ENCODE measurements at regions not wholly inside any gene's neighbourhood (a gene's known extent, or its start where the extent isn't known, plus 50 kb on each side); places are given as distances from the start of the nearest gene placed in this dataset.

DNA sequence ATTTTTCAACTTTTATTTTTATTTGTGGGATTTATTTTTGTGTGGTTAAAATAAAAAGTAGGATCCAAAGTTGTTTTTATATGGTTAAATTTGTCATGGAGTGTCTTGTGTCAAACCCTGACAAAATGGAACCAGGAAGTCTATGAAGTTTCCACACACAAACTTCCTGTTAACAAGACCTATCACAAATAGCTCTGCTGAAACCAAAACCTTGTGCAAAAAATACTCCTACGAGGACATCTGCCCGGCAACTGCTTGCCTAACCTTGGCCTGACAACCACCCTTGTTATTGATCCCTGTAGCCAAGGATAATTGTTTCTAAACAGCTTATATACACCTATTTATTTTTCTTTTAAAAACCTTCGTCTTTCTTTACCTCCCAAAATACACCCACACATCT, 389.6 kb downstream of the TRIB2 start:
- Mint-ChIP-seq H3K4me1 (ENCODE audit: low read depth in 2 of 2) (no peaks in the 10 kb centered on the region), H3K27me3 (peaks cover 20 to 21% of the 10 kb centered on the region in 2 donors), H3K27ac (no peak overlapping the region), H3K9me3 (no peaks in the 10 kb centered on the region), H3K36me3 (ENCODE audit: insufficient read depth) (no peaks in the 10 kb centered on the region), H3K4me3 (no peak overlapping the region)
- no peak for ATAC-seq (replicated peaks)
- DNase-seq: no peak

DNA sequence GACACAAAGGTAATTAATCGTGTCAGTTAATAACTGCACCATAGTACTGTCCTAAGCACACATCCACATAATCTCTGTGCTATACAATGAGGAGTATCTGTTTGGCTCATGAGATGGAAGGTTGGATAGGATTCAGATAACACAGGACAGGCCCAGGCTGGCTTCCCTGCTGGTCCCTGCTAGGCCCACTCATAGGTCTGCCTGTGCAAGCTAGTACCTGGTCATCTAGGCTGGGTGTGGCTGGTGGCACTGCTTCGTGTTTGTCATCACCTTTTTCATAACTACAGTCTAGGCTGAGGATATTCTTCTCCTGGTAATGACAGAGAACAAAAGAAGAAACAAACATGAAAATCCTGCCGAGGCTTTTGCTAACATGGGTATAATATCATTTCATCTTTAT, 392.8 kb downstream of the TRIB2 start:
- no peak for DNase-seq
- H3K4me1 Mint-ChIP-seq (ENCODE audit: low read depth in 2 of 2): no peaks in the 10 kb centered on the region
- H3K27me3 Mint-ChIP-seq: peaks cover 13 to 26% of the 10 kb centered on the region in 2 donors
- no peak for ATAC-seq (replicated peaks)
- H3K9me3 Mint-ChIP-seq: no peaks in the 10 kb centered on the region
- no peak overlapping the region for H3K27ac Mint-ChIP-seq
- no peaks in the 10 kb centered on the region for H3K36me3 Mint-ChIP-seq (ENCODE audit: insufficient read depth)
- no peak overlapping the region for H3K4me3 Mint-ChIP-seq

DNA sequence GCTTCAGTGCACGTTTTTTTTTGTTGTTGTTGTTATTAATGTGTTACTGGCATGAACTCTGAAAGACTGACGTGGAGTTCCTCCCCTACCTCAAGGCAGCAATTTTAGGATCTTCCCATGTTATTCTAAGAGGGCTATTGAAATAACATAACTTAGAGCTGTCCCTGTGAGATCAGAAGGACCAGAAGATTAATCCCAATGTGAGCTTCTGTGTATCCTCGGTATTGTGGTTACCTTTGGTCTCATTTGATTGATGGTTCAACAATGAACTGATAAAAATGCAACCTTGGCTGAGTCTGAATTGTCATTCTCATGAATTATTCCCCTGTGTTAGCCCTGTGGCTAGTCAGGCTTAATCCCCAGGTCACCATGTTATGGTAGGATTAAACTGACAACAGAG, 394.1 kb downstream of the TRIB2 start:
- no peak for DNase-seq
- no peak overlapping the region for H3K27ac Mint-ChIP-seq

DNA sequence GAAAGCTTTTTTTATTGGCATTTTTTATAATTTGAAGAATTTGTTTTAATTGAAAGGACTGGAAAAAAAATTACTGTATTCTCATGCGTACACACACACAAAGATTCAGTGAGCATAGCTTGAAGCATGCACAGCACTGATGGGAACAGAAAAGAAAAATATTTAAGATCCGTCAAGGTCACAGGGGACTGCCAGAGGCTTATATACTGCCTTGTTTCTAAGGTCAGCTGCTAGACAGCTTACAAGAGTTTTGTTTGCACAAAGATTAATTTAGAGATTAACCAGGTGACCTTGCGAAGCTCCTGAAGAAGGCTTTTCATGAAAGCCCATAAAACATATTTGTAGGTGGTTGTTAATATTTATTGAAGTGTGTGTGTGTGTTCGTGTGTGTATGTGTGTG, 396.3 kb downstream of the TRIB2 start:
- Mint-ChIP-seq H3K4me1 (ENCODE audit: low read depth in 2 of 2) (no peaks in the 10 kb centered on the region), H3K4me3 (no peak overlapping the region), H3K27me3 (peaks cover 18 to 30% of the 10 kb centered on the region in 2 donors), H3K36me3 (ENCODE audit: insufficient read depth) (no peaks in the 10 kb centered on the region), H3K9me3 (no peaks in the 10 kb centered on the region), H3K27ac (no peak overlapping the region)
- DNase-seq: no peak
- no peak for ATAC-seq (replicated peaks)

More for the DNA sequence above, 394.1 kb downstream of the TRIB2 start:
- Mint-ChIP-seq H3K27me3 (peaks cover 18 to 32% of the 10 kb centered on the region in 2 donors), H3K9me3 (no peaks in the 10 kb centered on the region), H3K4me1 (ENCODE audit: low read depth in 2 of 2) (no peaks in the 10 kb centered on the region), H3K4me3 (no peak overlapping the region), H3K36me3 (ENCODE audit: insufficient read depth) (no peaks in the 10 kb centered on the region)
- ATAC-seq (replicated peaks): no peak

DNA sequence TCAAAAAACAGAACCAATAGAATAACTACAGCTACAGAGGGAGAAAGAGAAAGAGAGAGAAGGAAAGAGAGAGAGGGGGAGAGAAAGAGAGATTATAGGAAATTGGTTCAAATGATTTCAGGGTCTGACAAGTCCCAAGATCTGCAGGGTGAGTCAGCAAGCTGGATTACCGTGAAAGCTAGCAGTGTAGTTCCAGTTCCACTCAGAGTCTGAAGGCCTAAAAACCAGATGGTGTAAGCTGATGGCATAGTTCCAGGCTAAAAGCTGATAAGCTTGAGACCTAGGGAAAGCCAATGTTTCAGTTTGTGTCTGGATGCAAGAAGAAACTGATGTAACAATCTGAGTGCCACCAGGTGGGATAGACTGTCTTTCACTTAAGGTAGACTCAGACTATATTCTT, 397.7 kb downstream of the TRIB2 start:
- Mint-ChIP-seq H3K4me1 (ENCODE audit: low read depth in 2 of 2) (no peaks in the 10 kb centered on the region), H3K27ac (no peak overlapping the region), H3K4me3 (no peak overlapping the region), H3K36me3 (ENCODE audit: insufficient read depth) (no peaks in the 10 kb centered on the region), H3K27me3 (peaks cover 13 to 25% of the 10 kb centered on the region in 2 donors), H3K9me3 (no peaks in the 10 kb centered on the region)
- DNase-seq (no peak), ATAC-seq (replicated peaks) (no peak)

DNA sequence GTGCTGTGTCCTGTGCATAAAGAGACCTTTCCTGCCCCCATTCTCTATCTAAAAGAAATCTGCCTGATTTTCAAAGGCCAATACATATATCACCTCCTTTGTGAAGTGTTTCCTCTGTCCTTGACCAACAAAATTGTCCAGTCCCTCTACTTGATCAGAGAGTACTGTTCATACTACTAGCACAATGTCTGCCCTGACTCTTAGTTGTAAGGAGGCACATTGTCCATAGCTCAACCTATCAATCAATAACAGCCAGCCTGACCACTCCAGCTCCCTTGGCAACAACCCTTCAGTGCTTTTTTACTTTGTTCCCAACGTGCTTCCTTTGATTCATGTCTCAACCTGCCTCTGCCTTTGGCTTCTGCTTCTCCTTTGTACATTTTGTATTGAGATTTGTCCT, 398.9 kb downstream of the TRIB2 start:
- H3K36me3 Mint-ChIP-seq (ENCODE audit: insufficient read depth): no peaks in the 10 kb centered on the region
- no peak for ATAC-seq (replicated peaks)
- no peak overlapping the region for H3K4me3 Mint-ChIP-seq
- no peak overlapping the region for H3K27ac Mint-ChIP-seq
- H3K27me3 Mint-ChIP-seq: peaks cover 13 to 25% of the 10 kb centered on the region in 2 donors
- H3K9me3 Mint-ChIP-seq: no peaks in the 10 kb centered on the region
- H3K4me1 Mint-ChIP-seq (ENCODE audit: low read depth in 2 of 2): no peaks in the 10 kb centered on the region
- no peak for DNase-seq

DNA sequence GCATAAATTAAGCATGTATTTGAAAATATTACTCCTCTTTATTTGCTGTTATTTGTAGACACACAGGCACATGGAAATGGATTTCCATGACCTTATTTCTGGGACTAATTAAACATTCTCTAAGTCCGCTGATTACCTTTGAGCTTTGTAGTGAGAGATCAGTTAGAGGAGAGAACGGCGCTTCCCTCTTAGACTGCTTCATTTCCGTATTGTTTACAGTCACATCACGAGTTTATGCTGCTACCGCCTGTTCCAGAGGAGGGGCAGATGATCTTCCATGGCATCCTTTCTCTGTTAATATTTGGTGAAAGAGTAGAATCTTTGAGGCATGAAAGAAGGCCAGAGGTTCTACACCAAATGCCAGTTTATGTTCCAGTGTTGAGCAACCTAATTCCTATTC, 404.4 kb downstream of the TRIB2 start:
- ATAC-seq (replicated peaks) (no peak), DNase-seq (no peak)
- H3K27me3 Mint-ChIP-seq: peaks cover 9 to 13% of the 10 kb centered on the region in 2 donors
- no peak overlapping the region for H3K4me3 Mint-ChIP-seq
- no peaks in the 10 kb centered on the region for H3K36me3 Mint-ChIP-seq (ENCODE audit: insufficient read depth)
- H3K27ac Mint-ChIP-seq: no peak overlapping the region
- no peaks in the 10 kb centered on the region for H3K9me3 Mint-ChIP-seq
- no peaks in the 10 kb centered on the region for H3K4me1 Mint-ChIP-seq (ENCODE audit: low read depth in 2 of 2)

DNA sequence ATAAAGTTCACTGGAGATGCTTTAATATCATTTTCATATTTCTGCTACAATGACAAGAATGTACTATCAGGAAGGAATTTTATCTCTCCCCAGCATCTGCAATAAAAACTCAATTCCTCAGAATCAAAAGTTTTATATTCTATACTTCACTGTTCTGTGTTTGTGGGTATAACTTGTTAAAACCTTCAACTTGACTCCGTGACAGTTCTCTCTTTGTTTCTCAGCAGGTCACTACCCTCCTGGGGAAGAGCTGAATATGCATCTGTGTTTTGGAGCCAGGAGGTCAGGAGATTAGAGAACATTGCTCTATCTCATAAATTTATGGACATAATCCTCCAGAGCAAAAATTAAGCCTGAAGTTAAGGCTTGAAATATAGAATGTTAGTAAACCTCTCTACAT, 411.4 kb downstream of the TRIB2 start:
- no peaks in the 10 kb centered on the region for H3K9me3 Mint-ChIP-seq
- no peak for ATAC-seq (replicated peaks)
- H3K27me3 Mint-ChIP-seq: peaks cover 28 to 31% of the 10 kb centered on the region in 2 donors

DNA sequence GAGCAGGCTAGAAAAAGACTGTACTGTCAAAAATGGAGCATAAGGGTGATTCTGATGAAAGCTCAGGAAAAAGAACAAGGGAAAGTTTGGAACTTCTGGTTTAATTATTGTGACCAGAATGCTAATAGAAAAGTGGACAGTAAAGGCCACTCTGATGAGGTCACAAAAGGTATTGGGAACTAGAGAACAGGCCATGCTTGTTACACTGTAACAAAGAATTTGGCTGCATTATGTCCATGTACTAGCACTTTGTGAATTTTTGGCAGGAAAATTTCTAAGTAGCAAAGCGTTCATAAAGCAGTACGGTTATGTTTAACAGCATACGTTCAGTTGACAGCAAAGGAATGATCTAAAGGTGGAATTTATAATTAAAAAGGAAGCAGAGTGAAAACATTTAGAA, 418.6 kb downstream of the TRIB2 start:
- Mint-ChIP-seq H3K27me3 (peaks cover 0 to 12% of the 10 kb centered on the region in 2 donors), H3K36me3 (ENCODE audit: insufficient read depth) (peaks cover 1% of the 10 kb centered on the region), H3K4me1 (ENCODE audit: low read depth in 2 of 2) (no peaks in the 10 kb centered on the region), H3K27ac (no peak overlapping the region), H3K4me3 (no peak overlapping the region), H3K9me3 (no peaks in the 10 kb centered on the region)
- ATAC-seq (replicated peaks): no peak
- no peak for DNase-seq

More for the DNA sequence above, 411.4 kb downstream of the TRIB2 start:
- peaks cover 2% of the 10 kb centered on the region for H3K36me3 Mint-ChIP-seq (ENCODE audit: insufficient read depth)
- H3K27ac Mint-ChIP-seq: no peak overlapping the region
- no peak overlapping the region for H3K4me3 Mint-ChIP-seq
- no peak for DNase-seq
- H3K4me1 Mint-ChIP-seq (ENCODE audit: low read depth in 2 of 2): no peaks in the 10 kb centered on the region

DNA sequence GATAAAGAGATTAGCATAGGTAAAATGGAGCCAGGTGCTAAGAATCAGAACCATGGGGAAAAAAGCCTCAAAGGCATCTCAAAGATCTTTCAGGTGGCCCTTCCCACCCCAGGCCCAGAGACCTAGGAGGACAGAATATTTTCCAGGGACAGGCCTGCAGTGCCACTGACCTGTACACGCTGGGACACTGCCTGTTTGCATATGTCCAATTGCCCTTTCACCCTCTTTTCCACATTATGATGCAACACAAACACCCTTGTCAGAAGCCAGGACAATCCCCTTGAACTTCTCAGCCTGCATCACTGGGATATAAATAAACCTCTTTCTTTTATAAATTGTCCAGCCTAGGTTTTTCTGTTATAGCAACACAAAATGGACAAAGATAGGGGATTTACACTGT, 419.1 kb downstream of the TRIB2 start:
- Mint-ChIP-seq H3K27ac (no peak overlapping the region), H3K9me3 (no peaks in the 10 kb centered on the region), H3K4me3 (no peak overlapping the region), H3K36me3 (ENCODE audit: insufficient read depth) (no peaks in the 10 kb centered on the region), H3K4me1 (ENCODE audit: low read depth in 2 of 2) (no peaks in the 10 kb centered on the region), H3K27me3 (peaks cover 0 to 12% of the 10 kb centered on the region in 2 donors)
- DNase-seq: no peak
- no peak for ATAC-seq (replicated peaks)

DNA sequence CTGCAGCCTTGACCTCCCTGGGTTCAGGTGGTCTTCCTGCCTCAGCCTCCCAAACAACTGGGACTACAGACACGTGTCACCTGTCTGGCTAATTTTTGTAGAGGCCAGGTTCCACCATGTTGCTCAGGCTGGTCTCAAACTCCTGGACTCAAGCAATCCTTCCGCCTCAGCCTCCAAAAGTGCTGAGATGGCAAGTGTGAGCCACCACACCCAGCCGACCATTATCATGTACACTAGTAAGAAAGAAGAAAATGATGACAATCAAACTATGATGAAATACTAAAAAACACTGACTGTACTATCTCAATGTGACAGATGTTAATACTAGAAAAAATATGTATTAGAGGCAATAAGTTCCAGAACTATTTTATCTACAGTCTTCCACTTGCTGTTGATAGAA, 420.9 kb downstream of the TRIB2 start:
- Mint-ChIP-seq H3K4me1 (ENCODE audit: low read depth in 2 of 2) (no peaks in the 10 kb centered on the region), H3K36me3 (ENCODE audit: insufficient read depth) (no peaks in the 10 kb centered on the region)

DNA sequence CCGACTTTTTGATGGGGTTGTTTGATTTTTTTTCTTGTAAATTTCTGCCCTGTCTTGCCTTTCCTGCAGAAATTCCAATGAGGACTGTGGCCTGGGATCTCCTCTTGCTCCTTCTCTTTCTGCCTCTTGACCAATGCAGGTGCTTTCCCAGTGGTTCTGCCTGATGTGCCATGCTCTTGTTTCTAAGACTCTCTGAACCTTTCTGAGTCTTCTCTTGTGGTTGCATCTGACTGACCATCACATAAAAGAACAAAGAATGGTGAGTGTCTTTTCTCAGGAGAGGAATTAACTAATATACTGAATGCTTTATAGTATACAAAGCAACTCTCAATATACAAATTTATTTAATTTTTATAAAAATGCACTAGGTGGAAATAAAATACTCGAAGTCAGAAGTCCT, 424.6 kb downstream of the TRIB2 start:
- H3K4me3 Mint-ChIP-seq: no peak overlapping the region
- H3K4me1 Mint-ChIP-seq (ENCODE audit: low read depth in 2 of 2): no peaks in the 10 kb centered on the region
- H3K27ac Mint-ChIP-seq: no peak overlapping the region
- H3K9me3 Mint-ChIP-seq: peaks cover 0 to 2% of the 10 kb centered on the region in 2 donors
- no peak for ATAC-seq (replicated peaks)
- DNase-seq: no peak
- H3K27me3 Mint-ChIP-seq: peaks cover 0 to 7% of the 10 kb centered on the region in 2 donors
- peaks cover 3% of the 10 kb centered on the region for H3K36me3 Mint-ChIP-seq (ENCODE audit: insufficient read depth)

More for the DNA sequence above, 420.9 kb downstream of the TRIB2 start:
- Mint-ChIP-seq H3K9me3 (peaks cover 0 to 2% of the 10 kb centered on the region in 2 donors), H3K27me3 (peaks cover 0 to 12% of the 10 kb centered on the region in 2 donors), H3K4me3 (no peak overlapping the region), H3K27ac (no peak overlapping the region)
- ATAC-seq (replicated peaks) (no peak), DNase-seq (no peak)

DNA sequence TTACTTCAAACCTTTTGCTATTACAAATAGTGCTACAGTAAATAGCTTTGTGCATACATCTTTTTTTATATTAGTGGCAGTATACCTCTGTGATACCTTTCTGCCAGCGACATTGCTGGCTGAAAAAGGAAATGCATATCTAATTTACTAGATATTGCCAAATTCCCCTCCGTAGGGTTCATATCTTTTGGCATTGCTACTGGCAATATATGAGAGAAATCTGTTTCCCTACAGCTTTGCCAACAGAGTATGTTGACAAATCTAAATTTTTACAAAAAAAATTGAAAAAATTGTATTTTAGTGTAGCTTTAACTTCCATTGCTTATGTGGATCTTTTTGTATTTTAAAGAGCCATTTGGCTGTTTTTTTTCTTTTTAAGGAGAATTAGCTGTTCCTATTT, 426.7 kb downstream of the TRIB2 start:
- no peak for DNase-seq
- Mint-ChIP-seq H3K36me3 (ENCODE audit: insufficient read depth) (peaks cover 3% of the 10 kb centered on the region), H3K4me1 (ENCODE audit: low read depth in 2 of 2) (no peaks in the 10 kb centered on the region), H3K4me3 (no peak overlapping the region), H3K9me3 (peaks cover 0 to 2% of the 10 kb centered on the region in 2 donors), H3K27ac (no peak overlapping the region), H3K27me3 (peaks cover 0 to 7% of the 10 kb centered on the region in 2 donors)
- no peak for ATAC-seq (replicated peaks)

DNA sequence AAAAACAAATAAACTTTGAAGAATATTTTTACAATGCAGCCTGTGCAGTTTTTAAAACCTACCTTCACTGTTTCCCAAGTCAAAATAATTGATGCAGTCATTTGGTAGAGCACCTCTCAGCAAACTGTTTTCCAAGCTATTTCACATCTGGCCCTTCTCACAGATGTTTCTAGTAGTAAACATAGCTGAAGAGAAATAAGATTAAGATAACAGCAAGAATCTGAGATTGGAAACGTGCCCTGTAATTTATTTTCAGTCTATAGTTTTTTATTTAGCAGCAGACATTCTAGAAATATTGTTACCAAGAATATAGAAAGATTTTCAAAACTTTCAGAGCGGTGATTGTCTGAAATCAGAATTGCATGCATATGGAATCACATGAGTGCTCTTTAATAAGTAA, 440.2 kb downstream of the TRIB2 start:
- Mint-ChIP-seq H3K4me1 (ENCODE audit: low read depth in 2 of 2) (no peaks in the 10 kb centered on the region), H3K27ac (no peak overlapping the region), H3K4me3 (no peak overlapping the region), H3K27me3 (peaks cover 9 to 18% of the 10 kb centered on the region in 2 donors), H3K36me3 (ENCODE audit: insufficient read depth) (no peaks in the 10 kb centered on the region), H3K9me3 (no peaks in the 10 kb centered on the region)
- DNase-seq: no peak
- ATAC-seq (replicated peaks): no peak

DNA sequence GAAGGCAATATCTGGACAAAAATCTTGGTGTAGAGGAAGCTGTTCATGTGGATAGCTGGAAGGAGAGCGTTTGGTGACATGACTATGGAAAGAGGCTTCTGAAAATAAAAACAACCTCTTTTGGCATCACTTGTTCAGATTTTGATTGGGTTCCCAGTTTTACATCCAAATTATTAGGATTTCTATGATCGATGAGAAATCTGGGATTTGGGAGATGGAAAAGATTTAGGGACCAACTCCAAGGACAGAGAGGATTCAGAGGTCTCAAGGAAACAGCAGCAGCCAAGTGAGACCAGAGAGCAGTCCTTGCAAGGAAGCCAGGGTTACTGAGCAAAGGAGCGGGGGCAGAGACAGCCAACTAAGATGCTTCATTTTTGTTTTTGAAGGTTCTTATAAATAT, 441.7 kb downstream of the TRIB2 start:
- Mint-ChIP-seq H3K27ac (no peak overlapping the region), H3K4me3 (no peak overlapping the region), H3K36me3 (ENCODE audit: insufficient read depth) (no peaks in the 10 kb centered on the region), H3K4me1 (ENCODE audit: low read depth in 2 of 2) (no peaks in the 10 kb centered on the region), H3K9me3 (no peaks in the 10 kb centered on the region), H3K27me3 (peaks cover 15 to 18% of the 10 kb centered on the region in 2 donors)
- ATAC-seq (replicated peaks) (no peak), DNase-seq (no peak)

All from effector memory CD8-positive, alpha-beta T cell (primary cell).